ENCODE measurements at regions not wholly inside any gene's neighbourhood (a gene's known extent, or its start where the extent isn't known, plus 50 kb on each side); places are given as distances from the start of the nearest gene placed in this dataset.

DNA sequence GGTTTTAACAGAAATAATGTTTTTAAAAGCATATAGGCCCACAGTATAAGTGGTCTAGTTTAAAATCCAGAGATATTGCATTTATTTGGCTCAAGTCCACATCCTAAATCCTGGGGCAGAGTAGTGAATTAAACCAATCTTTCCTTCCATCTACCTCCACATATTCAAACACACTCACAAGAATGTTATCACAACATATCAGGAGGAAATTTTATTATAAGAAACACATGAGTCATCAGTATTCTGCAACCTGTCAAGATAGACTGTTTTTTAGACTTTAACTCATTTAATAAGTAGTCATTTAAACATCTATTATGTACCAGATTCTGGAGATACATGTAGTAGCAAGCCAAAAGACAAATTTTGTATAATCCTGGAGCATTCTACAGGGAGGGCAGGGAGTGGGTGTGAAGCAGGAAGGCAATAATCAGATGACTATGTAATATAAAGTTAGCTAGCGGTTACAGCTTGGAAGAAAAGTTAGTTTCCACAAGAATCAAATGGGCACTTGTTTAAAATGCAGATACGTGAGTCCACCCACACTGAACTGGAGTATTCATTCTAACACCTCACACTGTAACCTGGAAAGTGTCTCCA is 187.3 kb upstream of the PIK3R1 start:
- no peak for FAIRE-seq
- peaks cover 8% of the 10 kb centered on the region for H3K4me1 ChIP-seq (ENCODE audit: control insufficient read depth, extremely low read depth, insufficient read depth, low read length)
- no peaks in the 10 kb centered on the region for H3K9me1 ChIP-seq (ENCODE audit: control insufficient read depth, extremely low read depth, insufficient read depth, low read length)
- dilution Hi-C loops (cut with MboI; ENCODE audit: extremely low pct_ligation_motif_present, low sequenced_read_pairs): no loop called here
- H4K20me1 ChIP-seq (ENCODE audit: control insufficient read depth, extremely low read depth, insufficient read depth, low read length): no peaks in the 10 kb centered on the region
- H3K79me2 ChIP-seq (ENCODE audit: control insufficient read depth, insufficient read depth, low read length): no peaks in the 10 kb centered on the region
- no peak overlapping the region for H3K9ac ChIP-seq (ENCODE audit: control insufficient read depth, extremely low read depth, insufficient read depth, low read length)
- no peak overlapping the region for H3K4me3 ChIP-seq (ENCODE audit: control insufficient read depth in 2 of 3, extremely low read depth in 1 of 3, insufficient read depth in 2 of 3, low read depth in 1 of 3, low read length in 3 of 3)
- DNase-seq (ENCODE audit: low read depth, low spot score): no peak
- H3K27ac ChIP-seq (ENCODE audit: control insufficient read depth, insufficient read depth, low read length): no peak overlapping the region
- H3K9me3 ChIP-seq (ENCODE audit: control insufficient read depth, low read depth, low read length): no peaks in the 10 kb centered on the region
- TF ChIP-seq EZH2 (IDR thresholded peaks at IDR 0.05; ENCODE audit: low read length): no peak
- TF ChIP-seq, protein P1, sequence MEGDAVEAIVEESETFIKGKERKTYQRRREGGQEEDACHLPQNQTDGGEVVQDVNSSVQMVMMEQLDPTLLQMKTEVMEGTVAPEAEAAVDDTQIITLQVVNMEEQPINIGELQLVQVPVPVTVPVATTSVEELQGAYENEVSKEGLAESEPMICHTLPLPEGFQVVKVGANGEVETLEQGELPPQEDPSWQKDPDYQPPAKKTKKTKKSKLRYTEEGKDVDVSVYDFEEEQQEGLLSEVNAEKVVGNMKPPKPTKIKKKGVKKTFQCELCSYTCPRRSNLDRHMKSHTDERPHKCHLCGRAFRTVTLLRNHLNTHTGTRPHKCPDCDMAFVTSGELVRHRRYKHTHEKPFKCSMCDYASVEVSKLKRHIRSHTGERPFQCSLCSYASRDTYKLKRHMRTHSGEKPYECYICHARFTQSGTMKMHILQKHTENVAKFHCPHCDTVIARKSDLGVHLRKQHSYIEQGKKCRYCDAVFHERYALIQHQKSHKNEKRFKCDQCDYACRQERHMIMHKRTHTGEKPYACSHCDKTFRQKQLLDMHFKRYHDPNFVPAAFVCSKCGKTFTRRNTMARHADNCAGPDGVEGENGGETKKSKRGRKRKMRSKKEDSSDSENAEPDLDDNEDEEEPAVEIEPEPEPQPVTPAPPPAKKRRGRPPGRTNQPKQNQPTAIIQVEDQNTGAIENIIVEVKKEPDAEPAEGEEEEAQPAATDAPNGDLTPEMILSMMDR (optimal IDR thresholded peaks at IDR 0.05 in 1 of 3, IDR thresholded peaks at IDR 0.05 in 1 of 3, conservative IDR thresholded peaks at IDR 0.05 in 1 of 3; ENCODE audit: extremely low read depth in 1 of 3, insufficient read depth in 2 of 3, low read length in 3 of 3): no peak
- H2AFZ ChIP-seq (ENCODE audit: control insufficient read depth, low read length): no peak overlapping the region
- H3K36me3 ChIP-seq (ENCODE audit: control insufficient read depth in 2 of 2, extremely low read depth in 1 of 2, insufficient read depth in 2 of 2, low read length in 2 of 2): no peaks in the 10 kb centered on the region
- no peaks in the 10 kb centered on the region for H3K27me3 ChIP-seq (ENCODE audit: control insufficient read depth, extremely low read depth, insufficient read depth, low read length)
- H3K4me2 ChIP-seq (ENCODE audit: control insufficient read depth, extremely low read depth, insufficient read depth, low read depth, low read length): no peak overlapping the region

DNA sequence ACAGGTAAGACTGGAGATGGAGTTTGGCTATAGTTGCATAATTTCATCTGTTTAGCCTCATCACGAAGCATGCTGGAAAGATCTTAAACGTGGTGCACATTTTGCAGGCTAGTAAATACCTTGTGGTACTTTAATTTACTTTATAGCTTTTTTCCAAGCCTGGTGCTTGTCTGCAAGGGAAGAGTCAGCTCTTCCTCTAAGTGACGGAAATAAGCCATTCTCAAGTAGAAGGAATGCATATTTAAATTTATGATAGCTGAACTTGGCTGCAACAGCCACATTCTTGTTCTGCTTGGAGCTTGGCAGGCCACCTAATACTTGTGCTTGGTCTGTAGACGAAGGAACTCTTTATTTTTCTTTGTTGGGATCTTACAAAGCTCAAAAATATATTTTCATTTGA is 188.0 kb upstream of the PIK3R1 start:
- Histone ChIP-seq H3K36me3 (ENCODE audit: control insufficient read depth in 2 of 2, extremely low read depth in 1 of 2, insufficient read depth in 2 of 2, low read length in 2 of 2) (no peaks in the 10 kb centered on the region), H3K4me3 (ENCODE audit: control insufficient read depth in 2 of 3, extremely low read depth in 1 of 3, insufficient read depth in 2 of 3, low read depth in 1 of 3, low read length in 3 of 3) (no peak overlapping the region), H3K79me2 (ENCODE audit: control insufficient read depth, insufficient read depth, low read length) (no peaks in the 10 kb centered on the region), H3K27ac (ENCODE audit: control insufficient read depth, insufficient read depth, low read length) (no peak overlapping the region), H3K9me1 (ENCODE audit: control insufficient read depth, extremely low read depth, insufficient read depth, low read length) (no peaks in the 10 kb centered on the region), H3K9ac (ENCODE audit: control insufficient read depth, extremely low read depth, insufficient read depth, low read length) (no peak overlapping the region), H3K4me1 (ENCODE audit: control insufficient read depth, extremely low read depth, insufficient read depth, low read length) (peaks cover 5% of the 10 kb centered on the region), H2AFZ (ENCODE audit: control insufficient read depth, low read length) (no peak overlapping the region), H3K4me2 (ENCODE audit: control insufficient read depth, extremely low read depth, insufficient read depth, low read depth, low read length) (no peak overlapping the region), H3K27me3 (ENCODE audit: control insufficient read depth, extremely low read depth, insufficient read depth, low read length) (no peaks in the 10 kb centered on the region), H4K20me1 (ENCODE audit: control insufficient read depth, extremely low read depth, insufficient read depth, low read length) (no peaks in the 10 kb centered on the region), H3K9me3 (ENCODE audit: control insufficient read depth, low read depth, low read length) (no peaks in the 10 kb centered on the region)
- FAIRE-seq (peak; percentile 9), DNase-seq (ENCODE audit: low read depth, low spot score) (no peak)
- dilution Hi-C loops (cut with MboI; ENCODE audit: extremely low pct_ligation_motif_present, low sequenced_read_pairs): no loop called here
- no peak for TF ChIP-seq EZH2 (IDR thresholded peaks at IDR 0.05; ENCODE audit: low read length)
- TF ChIP-seq, protein P1 (optimal IDR thresholded peaks at IDR 0.05 in 1 of 3, IDR thresholded peaks at IDR 0.05 in 1 of 3, conservative IDR thresholded peaks at IDR 0.05 in 1 of 3; ENCODE audit: extremely low read depth in 1 of 3, insufficient read depth in 2 of 3, low read length in 3 of 3): no peak
